ENCODE measurements at regions not wholly inside any gene's neighbourhood (a gene's known extent, or its start where the extent isn't known, plus 50 kb on each side); places are given as distances from the start of the nearest gene placed in this dataset.
A peak's percentile ranks its signal among the peaks of the same experiment; 100 is the strongest.
"Not testable (repeated sequence)": the region's sequence is repeated elsewhere in the genome, so short reads cannot be mapped to it uniquely, and the experiment has no call there.

GRCh38 chr7:106731187-106731586, 70.2 kb upstream of the CCDC71L start:
- no peak for DNase-seq (ENCODE audit: low read depth, low spot score)
- WGBS (ENCODE audit: insufficient coverage, insufficient read length) = no CpG with 5 or more reads among the region's 5 CpGs

GRCh38 chr7:106731646-106732444, 70.9 kb upstream of the CCDC71L start:
- Histone ChIP-seq H3K36me3 (ENCODE audit: control insufficient read depth, insufficient read depth, low read length) (no peaks in the 10 kb centered on the region), H3K27me3 (ENCODE audit: control insufficient read depth, insufficient read depth, low read length) (no peaks in the 10 kb centered on the region), H3K4me1 (ENCODE audit: control insufficient read depth, insufficient read depth, low read length) (peaks cover 2% of the 10 kb centered on the region; the same call in 1 of the 2 replicates), H3K9me3 (ENCODE audit: control insufficient read depth, insufficient read depth, low read length) (no peaks in the 10 kb centered on the region), H3K4me3 (ENCODE audit: low read length) (no peak overlapping the region), H3K27ac (ENCODE audit: low read length) (no peak overlapping the region)
- 100% methylated on average over 2 of the region's 7 CpGs for WGBS (ENCODE audit: insufficient coverage, insufficient read length)
- no peak for DNase-seq (ENCODE audit: low read depth, low spot score)

More at GRCh38 chr7:106731187-106731586, 70.2 kb upstream of the CCDC71L start:
- no peak overlapping the region for H3K4me3 ChIP-seq (ENCODE audit: low read length)
- no peaks in the 10 kb centered on the region for H3K36me3 ChIP-seq (ENCODE audit: control insufficient read depth, insufficient read depth, low read length)
- no peaks in the 10 kb centered on the region for H3K27me3 ChIP-seq (ENCODE audit: control insufficient read depth, insufficient read depth, low read length)
- H3K27ac ChIP-seq (ENCODE audit: low read length) = no peak overlapping the region
- no peaks in the 10 kb centered on the region for H3K4me1 ChIP-seq (ENCODE audit: control insufficient read depth, insufficient read depth, low read length)
- no peaks in the 10 kb centered on the region for H3K9me3 ChIP-seq (ENCODE audit: control insufficient read depth, insufficient read depth, low read length)

- no peak for DNase-seq (ENCODE audit: low read depth, low spot score)
- Histone ChIP-seq H3K27ac (ENCODE audit: low read length) (no peak overlapping the region), H3K4me1 (ENCODE audit: control insufficient read depth, insufficient read depth, low read length) (peaks cover 3% of the 10 kb centered on the region; the same call in 1 of the 2 replicates), H3K27me3 (ENCODE audit: control insufficient read depth, insufficient read depth, low read length) (no peaks in the 10 kb centered on the region), H3K9me3 (ENCODE audit: control insufficient read depth, insufficient read depth, low read length) (no peaks in the 10 kb centered on the region), H3K4me3 (ENCODE audit: low read length) (no peak overlapping the region), H3K36me3 (ENCODE audit: control insufficient read depth, insufficient read depth, low read length) (no peaks in the 10 kb centered on the region)
- WGBS (ENCODE audit: insufficient coverage, insufficient read length) = no CpG with 5 or more reads among the region's 1 CpG
Measured at GRCh38 chr7:106735637-106736036, 74.7 kb upstream of the CCDC71L start.

- Histone ChIP-seq H3K27me3 (ENCODE audit: control insufficient read depth, insufficient read depth, low read length) (no peaks in the 10 kb centered on the region), H3K4me3 (ENCODE audit: low read length) (no peak overlapping the region), H3K36me3 (ENCODE audit: control insufficient read depth, insufficient read depth, low read length) (no peaks in the 10 kb centered on the region), H3K27ac (ENCODE audit: low read length) (no peak overlapping the region), H3K4me1 (ENCODE audit: control insufficient read depth, insufficient read depth, low read length) (peaks cover 3% of the 10 kb centered on the region; the same call in 1 of the 2 replicates), H3K9me3 (ENCODE audit: control insufficient read depth, insufficient read depth, low read length) (no peaks in the 10 kb centered on the region)
- DNase-seq (ENCODE audit: low read depth, low spot score) = no peak
- WGBS (ENCODE audit: insufficient coverage, insufficient read length) = no CpG with 5 or more reads among the region's 3 CpGs
Measured at GRCh38 chr7:106736123-106736507, 75.2 kb upstream of the CCDC71L start.

- no CpG with 5 or more reads among the region's 5 CpGs for WGBS (ENCODE audit: insufficient coverage, insufficient read length)
- no peak overlapping the region for H3K27ac ChIP-seq (ENCODE audit: low read length)
- no peaks in the 10 kb centered on the region for H3K9me3 ChIP-seq (ENCODE audit: control insufficient read depth, insufficient read depth, low read length)
- no peaks in the 10 kb centered on the region for H3K27me3 ChIP-seq (ENCODE audit: control insufficient read depth, insufficient read depth, low read length)
- no peaks in the 10 kb centered on the region for H3K36me3 ChIP-seq (ENCODE audit: control insufficient read depth, insufficient read depth, low read length)
- peak; percentile 63 for DNase-seq (ENCODE audit: low read depth, low spot score)
- H3K4me1 ChIP-seq (ENCODE audit: control insufficient read depth, insufficient read depth, low read length) = peaks cover 3% of the 10 kb centered on the region; the same call in 1 of the 2 replicates
- H3K4me3 ChIP-seq (ENCODE audit: low read length) = no peak overlapping the region
Measured at GRCh38 chr7:106736508-106737201, 75.7 kb upstream of the CCDC71L start.

GRCh38 chr7:106737202-106737562, 76.2 kb upstream of the CCDC71L start:
- no CpG with 5 or more reads among the region's 1 CpG for WGBS (ENCODE audit: insufficient coverage, insufficient read length)
- H3K27ac ChIP-seq (ENCODE audit: low read length) = no peak overlapping the region
- no peak overlapping the region for H3K4me3 ChIP-seq (ENCODE audit: low read length)
- H3K9me3 ChIP-seq (ENCODE audit: control insufficient read depth, insufficient read depth, low read length) = no peaks in the 10 kb centered on the region
- no peaks in the 10 kb centered on the region for H3K36me3 ChIP-seq (ENCODE audit: control insufficient read depth, insufficient read depth, low read length)
- no peak for DNase-seq (ENCODE audit: low read depth, low spot score)
- H3K27me3 ChIP-seq (ENCODE audit: control insufficient read depth, insufficient read depth, low read length) = no peaks in the 10 kb centered on the region
- peaks cover 3% of the 10 kb centered on the region; the same call in 1 of the 2 replicates for H3K4me1 ChIP-seq (ENCODE audit: control insufficient read depth, insufficient read depth, low read length)

- Histone ChIP-seq H3K27ac (ENCODE audit: low read length) (no peak overlapping the region), H3K36me3 (ENCODE audit: control insufficient read depth, insufficient read depth, low read length) (no peaks in the 10 kb centered on the region), H3K4me1 (ENCODE audit: control insufficient read depth, insufficient read depth, low read length) (peaks cover 3% of the 10 kb centered on the region; the same call in 1 of the 2 replicates), H3K4me3 (ENCODE audit: low read length) (no peak overlapping the region), H3K27me3 (ENCODE audit: control insufficient read depth, insufficient read depth, low read length) (no peaks in the 10 kb centered on the region), H3K9me3 (ENCODE audit: control insufficient read depth, insufficient read depth, low read length) (no peaks in the 10 kb centered on the region)
- DNase-seq (ENCODE audit: low read depth, low spot score) = no peak
- no CpG with 5 or more reads among the region's 5 CpGs for WGBS (ENCODE audit: insufficient coverage, insufficient read length)
Measured at GRCh38 chr7:106740806-106741205, 79.8 kb upstream of the CCDC71L start.

- no peak for DNase-seq (ENCODE audit: low read depth, low spot score)
- no peaks in the 10 kb centered on the region; the same call in 1 of the 2 replicates for H3K4me1 ChIP-seq (ENCODE audit: control insufficient read depth, insufficient read depth, low read length)
- no CpG with 5 or more reads among the region's 2 CpGs for WGBS (ENCODE audit: insufficient coverage, insufficient read length)
Measured at GRCh38 chr7:106744563-106745091, 83.7 kb upstream of the CCDC71L start.

GRCh38 chr7:106747301-106747700, 86.3 kb upstream of the CCDC71L start:
- H3K4me3 ChIP-seq (ENCODE audit: low read length); H3K27ac ChIP-seq (ENCODE audit: low read length): not testable (repeated sequence)

More at GRCh38 chr7:106744563-106745091, 83.7 kb upstream of the CCDC71L start:
- Histone ChIP-seq H3K27me3 (ENCODE audit: control insufficient read depth, insufficient read depth, low read length) (no peaks in the 10 kb centered on the region), H3K27ac (ENCODE audit: low read length) (no peak overlapping the region), H3K9me3 (ENCODE audit: control insufficient read depth, insufficient read depth, low read length) (no peaks in the 10 kb centered on the region), H3K36me3 (ENCODE audit: control insufficient read depth, insufficient read depth, low read length) (no peaks in the 10 kb centered on the region), H3K4me3 (ENCODE audit: low read length) (no peak overlapping the region)

GRCh38 chr7:106747804-106748203, 86.8 kb upstream of the CCDC71L start:
- WGBS (ENCODE audit: insufficient coverage, insufficient read length) = no CpG with 5 or more reads among the region's 2 CpGs

More at GRCh38 chr7:106747301-106747700, 86.3 kb upstream of the CCDC71L start:
- H3K4me1 ChIP-seq (ENCODE audit: control insufficient read depth, insufficient read depth, low read length); H3K9me3 ChIP-seq (ENCODE audit: control insufficient read depth, insufficient read depth, low read length); H3K27me3 ChIP-seq (ENCODE audit: control insufficient read depth, insufficient read depth, low read length); DNase-seq (ENCODE audit: low read depth, low spot score); H3K36me3 ChIP-seq (ENCODE audit: control insufficient read depth, insufficient read depth, low read length): not testable (repeated sequence)
- no CpG with 5 or more reads among the region's 2 CpGs for WGBS (ENCODE audit: insufficient coverage, insufficient read length)

More at GRCh38 chr7:106747804-106748203, 86.8 kb upstream of the CCDC71L start:
- Histone ChIP-seq H3K27ac (ENCODE audit: low read length) (no peak overlapping the region), H3K9me3 (ENCODE audit: control insufficient read depth, insufficient read depth, low read length) (no peaks in the 10 kb centered on the region), H3K27me3 (ENCODE audit: control insufficient read depth, insufficient read depth, low read length) (no peaks in the 10 kb centered on the region), H3K4me3 (ENCODE audit: low read length) (no peak overlapping the region), H3K4me1 (ENCODE audit: control insufficient read depth, insufficient read depth, low read length) (no peaks in the 10 kb centered on the region; the same call in 1 of the 2 replicates), H3K36me3 (ENCODE audit: control insufficient read depth, insufficient read depth, low read length) (no peaks in the 10 kb centered on the region)
- DNase-seq (ENCODE audit: low read depth, low spot score) = no peak

Data from iPS DF 6.9 (cell line).